ENCODE measurements at regions not wholly inside any gene's neighbourhood (a gene's known extent, or its start where the extent isn't known, plus 50 kb on each side); places are given as distances from the start of the nearest gene placed in this dataset.

GRCh38 chr5:74295141-74295540 is 345.4 kb downstream of the ENC1 start:
- TF ChIP-seq CTCF (conservative IDR thresholded peaks at IDR 0.05; ENCODE audit: low read length): no peak
- TF ChIP-seq EZH2phosphoT487 (IDR thresholded peaks at IDR 0.05; ENCODE audit: borderline replicate concordance): no peak

All from Loucy (cell line).